Panc1 (cell line): ENCODE measurements at regions not wholly inside any gene's neighbourhood (a gene's known extent, or its start where the extent isn't known, plus 50 kb on each side); places are given as distances from the start of the nearest gene placed in this dataset.

Experiments used
- ATAC-seq: fragments of 200-7000 bp; cut with Tn5 transposase; 2 replicates; pipeline ENCODE4 v1.9.1; 2020; ENCODE audit warnings: mild to moderate bottlenecking, moderate library complexity
- BruUV-seq: library from RNA; stranded (reverse); fragments of 400-500 nt; replicated peaks from 2 replicates; lab custom pipeline; 2021; lab: Mats Ljungman, UMichigan
- CTCF ChIA-PET: fragments of 300-600 bp; sonication (Branson Sonifier 250); formaldehyde crosslinking; loops from one replicate; lab custom pipeline; 2022; ENCODE audit warnings: antibody characterized with exemption; lab: Charles Lee
- POLR2A ChIA-PET: fragments of 300-600 bp; sonication (Branson Sonifier 250); formaldehyde crosslinking; loops from one replicate; lab custom pipeline; 2022; ENCODE audit warnings: antibody characterized with exemption; lab: Charles Lee
- DNase-seq: peaks from one replicate; pipeline ENCODE4 v3.0.0-alpha.2; 2010; ENCODE audit warnings: low read depth, low spot score
- H3K27ac ChIP-seq: 2 replicates; pipeline ENCODE4 v1.5.1; 2011; ENCODE audit warnings: mild to moderate bottlenecking, low read length, inconsistent platforms
- H3K27me3 ChIP-seq: fragments of 200-500 bp; sonication (Bioruptor generic); 2 replicates; pipeline ENCODE4 v1.6.0; 2014; ENCODE audit warnings: low read length, inconsistent platforms; ENCODE audit not compliant: control insufficient read depth, insufficient read depth
- H3K36me3 ChIP-seq: fragments of 200-500 bp; sonication (Bioruptor generic); 2 replicates; pipeline ENCODE4 v1.5.1; 2014; ENCODE audit warnings: inconsistent platforms, mild to moderate bottlenecking, low read length, moderate library complexity; ENCODE audit not compliant: control insufficient read depth, insufficient read depth
- H3K4me1 ChIP-seq: 2 replicates; pipeline ENCODE4 v1.5.1; 2011; ENCODE audit warnings: inconsistent platforms, mild to moderate bottlenecking, low read length, moderate library complexity; ENCODE audit not compliant: control insufficient read depth, insufficient read depth
- H3K4me3 ChIP-seq, 2 experiments: 2 replicates each; pipeline ENCODE4 v1.5.1; 2011 to 2012; ENCODE audit warnings: low read depth in 2 of 2, low read length in 2 of 2, mild to moderate bottlenecking in 2 of 2, inconsistent platforms in 1 of 2, moderate library complexity in 1 of 2
- H3K9me3 ChIP-seq: fragments of 200-500 bp; sonication (Bioruptor generic); 2 replicates; pipeline ENCODE4 v1.5.1; 2014; ENCODE audit warnings: low read depth, mild to moderate bottlenecking, inconsistent platforms, low read length, moderate library complexity; ENCODE audit not compliant: control insufficient read depth, insufficient read depth
- CTCF ChIP-seq: fragments of 450-650 bp; IDR thresholded peaks from 2 replicates; pipeline ENCODE4 v1.5.1; 2017; ENCODE audit warnings: mild to moderate bottlenecking
- POLR2AphosphoS5 ChIP-seq: IDR thresholded peaks from 2 replicates; pipeline ENCODE4 v1.6.1; 2012; ENCODE audit warnings: mild to moderate bottlenecking, low read depth, low read length, moderate library complexity
- REST ChIP-seq, 2 experiments: IDR thresholded peaks; 2 replicates each; pipeline ENCODE4 v1.6.1; 2011 to 2012; ENCODE audit warnings: low read depth in 2 of 2, control low read depth in 1 of 2, low read length in 1 of 2, mild to moderate bottlenecking in 1 of 2, moderate library complexity in 1 of 2; ENCODE audit not compliant: insufficient read depth in 1 of 2
- SIN3A ChIP-seq: IDR thresholded peaks from 2 replicates; pipeline ENCODE4 v1.6.1; 2012; ENCODE audit warnings: low read depth, mild to moderate bottlenecking, low read length, moderate library complexity, borderline replicate concordance; ENCODE audit not compliant: insufficient read depth
- TCF7L2 ChIP-seq: IDR thresholded peaks from 2 replicates; pipeline ENCODE4 v1.6.1; 2011; ENCODE audit warnings: mild to moderate bottlenecking, low read depth, low read length, inconsistent platforms
- in situ Hi-C: cut with HindIII; loops from 2 replicates; pipeline ENCODE4 v1.10.0; 2016; ENCODE audit warnings: low sequenced_read_pairs, low pct_unique_long_range_greater_than_20kb
- intact Hi-C: fragments of 100-400 bp; cut with micrococcal nuclease; formaldehyde crosslinking; loops from one replicate; pipeline ENCODE4 v1.10.0; 2022; ENCODE audit not compliant: unreplicated experiment

GRCh38 chr12:126212824-126213223 is 1147.6 kb downstream of the AACS start:
- no peak overlapping the region for H3K27ac ChIP-seq
- no peak overlapping the region for H3K4me3 ChIP-seq
- ChIA-PET POLR2A (no interaction called here), CTCF (no interaction called here)
- H3K4me1 ChIP-seq, result no peaks in the 10 kb centered on the region
- no peaks in the 10 kb centered on the region for H3K27me3 ChIP-seq
- in situ Hi-C loops, result no loop called here
- intact Hi-C loops, result no loop called here
- TF ChIP-seq REST (IDR thresholded peaks at IDR 0.05; ENCODE audit: insufficient read depth in 1 of 2, low read depth in 2 of 2, low read length in 1 of 2) (no peak), TCF7L2 (no peak)
- BruUV-seq, result no TSS peak
- no peak for DNase-seq
- H3K36me3 ChIP-seq, result no peaks in the 10 kb centered on the region
- H3K9me3 ChIP-seq, result no peaks in the 10 kb centered on the region
- ATAC-seq, result no peak

- DNase-seq (no peak), ATAC-seq (no peak)
- POLR2A ChIA-PET, result no interaction called here
- Histone ChIP-seq H3K9me3 (no peaks in the 10 kb centered on the region), H3K4me1 (no peaks in the 10 kb centered on the region), H3K27ac (no peak overlapping the region), H3K27me3 (no peaks in the 10 kb centered on the region), H3K4me3 (no peak overlapping the region), H3K36me3 (no peaks in the 10 kb centered on the region)
- in situ Hi-C loops, result no loop called here
- intact Hi-C loops, result no loop called here
- CTCF ChIA-PET, result no interaction called here
- no TSS peak for BruUV-seq
- TF ChIP-seq TCF7L2 (no peak), POLR2AphosphoS5 (no peak), REST (IDR thresholded peaks at IDR 0.05; ENCODE audit: insufficient read depth in 1 of 2, low read depth in 2 of 2, low read length in 1 of 2) (no peak), SIN3A (no peak), CTCF (no peak)
Measured at GRCh38 chr12:126218697-126219096, 1153.5 kb downstream of the AACS start.
